A673 (cell line): ENCODE measurements at regions not wholly inside any gene's neighbourhood (a gene's known extent, or its start where the extent isn't known, plus 50 kb on each side); places are given as distances from the start of the nearest gene placed in this dataset.

Experiments
- BruUV-seq: library from RNA; stranded (reverse); fragments of 400-500 nt; replicated peaks from 2 replicates; lab custom pipeline; 2021; lab: Mats Ljungman, UMichigan
- CTCF ChIA-PET: fragments of 300-600 bp; sonication (Branson Sonifier 250); formaldehyde crosslinking; loops from one replicate; lab custom pipeline; 2022; ENCODE audit warnings: antibody characterized with exemption; lab: Charles Lee
- POLR2A ChIA-PET: fragments of 300-600 bp; sonication (Branson Sonifier 250); formaldehyde crosslinking; loops from one replicate; lab custom pipeline; 2022; ENCODE audit warnings: antibody characterized with exemption; ENCODE audit not compliant: low non-redundant PET; lab: Charles Lee
- DNase-seq: peaks from one replicate; pipeline ENCODE4 v3.0.0-alpha.2; 2015; ENCODE audit warnings: low spot score
- H3K27ac ChIP-seq: fragments of 200-600 bp; sonication (generic); 2 replicates; pipeline ENCODE4 v1.5.1; 2016; ENCODE audit warnings: mixed run types, low read depth, mild to moderate bottlenecking, mixed read lengths, antibody characterized with exemption, low read length; ENCODE audit not compliant: poor library complexity, severe bottlenecking
- H3K27me3 ChIP-seq: fragments of 200-600 bp; sonication (generic); replicated peaks from 2 replicates; pipeline ENCODE4 v1.6.1; 2017; ENCODE audit warnings: mixed run types, low read depth, mild to moderate bottlenecking, mixed read lengths, antibody characterized with exemption, low read length; ENCODE audit not compliant: insufficient read depth, poor library complexity
- H3K36me3 ChIP-seq: fragments of 200-600 bp; sonication (generic); 2 replicates; pipeline ENCODE4 v1.6.1; 2016; ENCODE audit warnings: mixed run types, mild to moderate bottlenecking, mixed read lengths, antibody characterized with exemption, low read length; ENCODE audit not compliant: insufficient read depth, poor library complexity, severe bottlenecking
- H3K4me1 ChIP-seq: fragments of 200-600 bp; sonication (generic); 2 replicates; pipeline ENCODE4 v1.6.1; 2017; ENCODE audit warnings: mixed run types, mild to moderate bottlenecking, mixed read lengths, antibody characterized with exemption, low read length; ENCODE audit not compliant: insufficient read depth, poor library complexity, severe bottlenecking
- H3K4me3 ChIP-seq: fragments of 200-600 bp; sonication (generic); 2 replicates; pipeline ENCODE4 v1.5.1; 2016; ENCODE audit warnings: low read depth, mixed run types, mild to moderate bottlenecking, mixed read lengths, low read length; ENCODE audit not compliant: poor library complexity, severe bottlenecking
- H3K9me3 ChIP-seq: fragments of 200-600 bp; sonication (generic); 2 replicates; pipeline ENCODE4 v1.6.1; 2016; ENCODE audit warnings: mixed run types, low read depth, mild to moderate bottlenecking, mixed read lengths, antibody characterized with exemption, low read length; ENCODE audit not compliant: poor library complexity, severe bottlenecking
- EZH2 ChIP-seq: fragments of 200-600 bp; sonication (generic); IDR thresholded peaks from 2 replicates; pipeline ENCODE4 v1.6.1; 2017; ENCODE audit warnings: borderline replicate concordance, low read depth, mild to moderate bottlenecking, mixed read lengths, antibody characterized with exemption, low read length; ENCODE audit not compliant: poor library complexity, severe bottlenecking
- intact Hi-C: fragments of 100-400 bp; cut with micrococcal nuclease; formaldehyde crosslinking; loops from one replicate; pipeline ENCODE4 v1.10.0; 2022; ENCODE audit not compliant: unreplicated experiment
- TF ChIP-seq, protein P1 (sequence below): fragments of 300-800, 200-600 bp; sonication (generic); conservative IDR thresholded peaks from 2 replicates; pipeline ENCODE4 v1.5.1; 2017; ENCODE audit warnings: low read depth, mild to moderate bottlenecking, antibody characterized with exemption, low read length, moderate library complexity, mixed read lengths

GRCh38 chr7:22667187-22667561, 59.8 kb upstream of the IL6 start:
- CTCF ChIA-PET = no interaction called here
- POLR2A ChIA-PET = no interaction called here
- no TSS peak for BruUV-seq

GRCh38 chr7:22666732-22667131, 60.3 kb upstream of the IL6 start:
- no peak for TF ChIP-seq EZH2
- TF ChIP-seq, protein P1, sequence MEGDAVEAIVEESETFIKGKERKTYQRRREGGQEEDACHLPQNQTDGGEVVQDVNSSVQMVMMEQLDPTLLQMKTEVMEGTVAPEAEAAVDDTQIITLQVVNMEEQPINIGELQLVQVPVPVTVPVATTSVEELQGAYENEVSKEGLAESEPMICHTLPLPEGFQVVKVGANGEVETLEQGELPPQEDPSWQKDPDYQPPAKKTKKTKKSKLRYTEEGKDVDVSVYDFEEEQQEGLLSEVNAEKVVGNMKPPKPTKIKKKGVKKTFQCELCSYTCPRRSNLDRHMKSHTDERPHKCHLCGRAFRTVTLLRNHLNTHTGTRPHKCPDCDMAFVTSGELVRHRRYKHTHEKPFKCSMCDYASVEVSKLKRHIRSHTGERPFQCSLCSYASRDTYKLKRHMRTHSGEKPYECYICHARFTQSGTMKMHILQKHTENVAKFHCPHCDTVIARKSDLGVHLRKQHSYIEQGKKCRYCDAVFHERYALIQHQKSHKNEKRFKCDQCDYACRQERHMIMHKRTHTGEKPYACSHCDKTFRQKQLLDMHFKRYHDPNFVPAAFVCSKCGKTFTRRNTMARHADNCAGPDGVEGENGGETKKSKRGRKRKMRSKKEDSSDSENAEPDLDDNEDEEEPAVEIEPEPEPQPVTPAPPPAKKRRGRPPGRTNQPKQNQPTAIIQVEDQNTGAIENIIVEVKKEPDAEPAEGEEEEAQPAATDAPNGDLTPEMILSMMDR = no peak
- Histone ChIP-seq H3K27ac (no peak overlapping the region), H3K27me3 (no peaks in the 10 kb centered on the region), H3K36me3 (no peaks in the 10 kb centered on the region), H3K4me1 (no peaks in the 10 kb centered on the region), H3K9me3 (no peaks in the 10 kb centered on the region), H3K4me3 (no peak overlapping the region)
- ChIA-PET CTCF (no interaction called here), POLR2A (no interaction called here)
- DNase-seq = peak; percentile 44
- no TSS peak for BruUV-seq
- intact Hi-C loops = no loop called here

More at GRCh38 chr7:22667187-22667561, 59.8 kb upstream of the IL6 start:
- Histone ChIP-seq H3K27ac (no peak overlapping the region), H3K36me3 (no peaks in the 10 kb centered on the region), H3K27me3 (no peaks in the 10 kb centered on the region), H3K4me3 (no peak overlapping the region), H3K4me1 (no peaks in the 10 kb centered on the region), H3K9me3 (no peaks in the 10 kb centered on the region)
- intact Hi-C loops = no loop called here
- TF ChIP-seq EZH2 = no peak
- TF ChIP-seq, protein P1 = no peak
- no peak for DNase-seq

DNA sequence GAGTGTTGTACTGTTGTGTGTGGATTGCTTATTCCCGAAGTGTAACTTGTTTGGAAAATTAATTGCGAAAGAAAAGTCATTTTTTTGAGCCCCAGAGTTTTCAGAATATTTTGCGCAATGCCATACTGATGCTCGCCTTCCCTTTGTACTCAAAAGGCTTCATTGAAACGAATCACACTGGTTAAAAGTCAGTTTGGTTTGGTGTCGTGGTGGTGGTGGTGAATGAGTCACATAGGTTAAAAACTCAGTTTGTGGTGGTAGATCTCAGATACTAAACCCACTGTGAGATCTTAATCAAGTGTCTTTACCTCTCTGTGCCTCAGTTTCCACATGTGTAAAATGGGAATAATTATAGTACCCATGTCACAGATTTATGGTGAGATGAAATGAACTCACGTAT, 61.1 kb upstream of the IL6 start:
- BruUV-seq = no TSS peak
- POLR2A ChIA-PET = no interaction called here
- CTCF ChIA-PET = no interaction called here

More for the DNA sequence above, 61.1 kb upstream of the IL6 start:
- Histone ChIP-seq H3K27me3 (no peaks in the 10 kb centered on the region), H3K27ac (no peak overlapping the region), H3K36me3 (no peaks in the 10 kb centered on the region), H3K4me1 (no peaks in the 10 kb centered on the region), H3K9me3 (no peaks in the 10 kb centered on the region), H3K4me3 (no peak overlapping the region)
- intact Hi-C loops = no loop called here
- no peak for DNase-seq
- no peak for TF ChIP-seq EZH2
- TF ChIP-seq, protein P1 = no peak
